ENCODE measurements at regions not wholly inside any gene's neighbourhood (a gene's known extent, or its start where the extent isn't known, plus 50 kb on each side); places are given as distances from the start of the nearest gene placed in this dataset.

DNA sequence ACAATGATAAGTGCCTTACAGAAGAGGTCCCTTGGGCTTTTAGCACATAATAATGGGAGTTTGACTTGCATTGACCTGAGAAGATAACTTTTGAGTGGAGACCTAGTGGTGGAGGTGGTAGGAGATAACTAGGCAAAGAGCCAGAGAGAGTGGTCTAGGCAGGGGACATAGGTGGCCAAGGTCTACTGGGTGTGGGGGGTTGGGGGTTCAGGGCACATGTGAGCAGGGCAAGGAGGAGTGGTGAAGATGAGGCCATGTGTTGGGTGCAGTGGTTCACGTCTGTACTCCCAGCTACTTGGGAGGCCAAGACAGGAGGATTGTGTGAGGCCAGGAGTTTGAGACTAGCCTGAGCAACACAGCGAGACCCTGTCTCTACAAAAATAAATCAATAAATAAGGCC is 74.3 kb upstream of the CTNNBL1 start:
- Histone ChIP-seq H3K9ac (ENCODE audit: extremely low read depth, low read length, poor library complexity, severe bottlenecking) (no peak overlapping the region), H3K4me1 (ENCODE audit: control insufficient read depth, insufficient read depth, low read length) (no peaks in the 10 kb centered on the region), H3K27me3 (ENCODE audit: control insufficient read depth, insufficient read depth, low read length, poor library complexity, severe bottlenecking) (peaks cover 44% of the 10 kb centered on the region), H3K9me3 (ENCODE audit: control insufficient read depth, low read length) (no peaks in the 10 kb centered on the region), H3K4me3 (ENCODE audit: low read length) (no peak overlapping the region), H3K36me3 (ENCODE audit: control insufficient read depth, insufficient read depth, low read length) (no peaks in the 10 kb centered on the region), H3K27ac (ENCODE audit: low read depth, low read length) (no peak overlapping the region)
- no peaks in the 10 kb centered on the region for H3K4me1 Mint-ChIP-seq
- no peak for TF ChIP-seq CTCF (conservative IDR thresholded peaks at IDR 0.05)
- peaks cover 23% of the 10 kb centered on the region for H3K27me3 Mint-ChIP-seq (ENCODE audit: insufficient read depth)
- 84 to 100% methylated on average over 2 of the region's 2 CpGs for WGBS, 2 experiments (ENCODE audit: insufficient coverage in 1 of 2, insufficient read length in 1 of 2)
- no peaks in the 10 kb centered on the region for H3K36me3 Mint-ChIP-seq (ENCODE audit: low read depth)
- no peaks in the 10 kb centered on the region for H3K9me3 Mint-ChIP-seq
- H3K4me3 Mint-ChIP-seq = no peak overlapping the region
- no peak overlapping the region for H3K27ac Mint-ChIP-seq
- DNase-seq = no peak

GRCh38 chr20:37616110-37616425 is 77.8 kb upstream of the CTNNBL1 start:
- H3K4me1 Mint-ChIP-seq = no peaks in the 10 kb centered on the region
- Histone ChIP-seq H3K27ac (ENCODE audit: low read depth, low read length) (no peak overlapping the region), H3K4me1 (ENCODE audit: control insufficient read depth, insufficient read depth, low read length) (no peaks in the 10 kb centered on the region), H3K36me3 (ENCODE audit: control insufficient read depth, insufficient read depth, low read length) (no peaks in the 10 kb centered on the region), H3K27me3 (ENCODE audit: control insufficient read depth, insufficient read depth, low read length, poor library complexity, severe bottlenecking) (peaks cover 35% of the 10 kb centered on the region), H3K9ac (ENCODE audit: extremely low read depth, low read length, poor library complexity, severe bottlenecking) (no peak overlapping the region), H3K4me3 (ENCODE audit: low read length) (no peak overlapping the region), H3K9me3 (ENCODE audit: control insufficient read depth, low read length) (no peaks in the 10 kb centered on the region)
- no peak overlapping the region for H3K27ac Mint-ChIP-seq
- no peak for DNase-seq
- no peak for TF ChIP-seq CTCF (conservative IDR thresholded peaks at IDR 0.05)
- no peaks in the 10 kb centered on the region for H3K36me3 Mint-ChIP-seq (ENCODE audit: low read depth)
- no peak overlapping the region for H3K4me3 Mint-ChIP-seq
- peaks cover 23% of the 10 kb centered on the region for H3K27me3 Mint-ChIP-seq (ENCODE audit: insufficient read depth)
- H3K9me3 Mint-ChIP-seq = no peaks in the 10 kb centered on the region
- WGBS, 2 experiments (ENCODE audit: insufficient coverage in 1 of 2, insufficient read length in 1 of 2) = 33 to 36% methylated on average over 1 to 2 of the region's 2 CpGs

DNA sequence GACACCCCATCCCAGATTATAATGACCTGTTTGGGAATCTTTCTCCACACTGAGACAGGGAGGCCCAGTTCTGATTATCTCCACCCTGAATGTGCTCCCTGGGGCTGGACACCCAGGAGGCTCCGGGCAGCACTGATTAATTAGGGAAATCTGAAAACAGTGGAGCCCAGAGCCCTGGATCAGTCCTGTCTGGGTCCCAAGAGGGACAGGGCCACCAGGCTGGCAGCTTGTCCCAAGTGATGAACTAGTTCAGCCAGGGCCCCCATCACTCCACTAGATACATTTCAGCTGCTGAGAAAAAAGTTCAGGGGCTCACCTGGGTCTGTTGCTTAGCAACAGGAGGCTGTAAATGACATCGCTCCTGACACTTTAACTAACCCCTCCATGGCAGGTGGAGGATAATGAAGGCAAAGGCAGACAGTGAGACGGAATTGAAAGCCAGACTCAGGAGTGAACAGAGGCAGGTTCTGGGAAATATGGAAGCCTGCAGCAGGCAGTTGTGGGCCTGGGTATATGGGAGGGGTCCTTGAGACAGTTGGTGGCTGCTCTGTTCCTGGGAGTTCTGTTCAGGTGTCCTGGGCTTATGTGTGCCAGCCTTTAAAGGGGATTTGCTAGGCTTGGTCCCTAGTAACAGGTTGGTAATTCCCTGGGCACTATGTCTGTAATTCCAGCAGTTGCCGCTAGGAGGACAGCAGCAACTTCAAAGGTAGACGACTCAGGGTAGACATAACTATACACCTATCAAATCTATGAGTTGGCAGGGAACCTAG is 78.3 kb upstream of the CTNNBL1 start:
- WGBS, 2 experiments (ENCODE audit: insufficient coverage in 1 of 2, insufficient read length in 1 of 2) = 48 to 51% methylated on average over 3 to 5 of the region's 5 CpGs
- H3K4me3 ChIP-seq (ENCODE audit: low read length) = no peak overlapping the region
- Mint-ChIP-seq H3K27me3 (ENCODE audit: insufficient read depth) (peaks cover 18% of the 10 kb centered on the region), H3K27ac (no peak overlapping the region), H3K36me3 (ENCODE audit: low read depth) (no peaks in the 10 kb centered on the region), H3K4me3 (no peak overlapping the region), H3K9me3 (no peaks in the 10 kb centered on the region), H3K4me1 (no peaks in the 10 kb centered on the region)
- H3K27me3 ChIP-seq (ENCODE audit: control insufficient read depth, insufficient read depth, low read length, poor library complexity, severe bottlenecking) = peaks cover 29% of the 10 kb centered on the region
- TF ChIP-seq CTCF (conservative IDR thresholded peaks at IDR 0.05) = peak; percentile 85
- H3K9ac ChIP-seq (ENCODE audit: extremely low read depth, low read length, poor library complexity, severe bottlenecking) = no peak overlapping the region
- H3K9me3 ChIP-seq (ENCODE audit: control insufficient read depth, low read length) = no peaks in the 10 kb centered on the region
- no peak overlapping the region for H3K27ac ChIP-seq (ENCODE audit: low read depth, low read length)
- DNase-seq = peak; percentile 88
- H3K36me3 ChIP-seq (ENCODE audit: control insufficient read depth, insufficient read depth, low read length) = no peaks in the 10 kb centered on the region
- no peaks in the 10 kb centered on the region for H3K4me1 ChIP-seq (ENCODE audit: control insufficient read depth, insufficient read depth, low read length)
